ENCODE measurements at regions not wholly inside any gene's neighbourhood (a gene's known extent, or its start where the extent isn't known, plus 50 kb on each side); places are given as distances from the start of the nearest gene placed in this dataset.
A peak's percentile ranks its signal among the peaks of the same experiment; 100 is the strongest.

DNA sequence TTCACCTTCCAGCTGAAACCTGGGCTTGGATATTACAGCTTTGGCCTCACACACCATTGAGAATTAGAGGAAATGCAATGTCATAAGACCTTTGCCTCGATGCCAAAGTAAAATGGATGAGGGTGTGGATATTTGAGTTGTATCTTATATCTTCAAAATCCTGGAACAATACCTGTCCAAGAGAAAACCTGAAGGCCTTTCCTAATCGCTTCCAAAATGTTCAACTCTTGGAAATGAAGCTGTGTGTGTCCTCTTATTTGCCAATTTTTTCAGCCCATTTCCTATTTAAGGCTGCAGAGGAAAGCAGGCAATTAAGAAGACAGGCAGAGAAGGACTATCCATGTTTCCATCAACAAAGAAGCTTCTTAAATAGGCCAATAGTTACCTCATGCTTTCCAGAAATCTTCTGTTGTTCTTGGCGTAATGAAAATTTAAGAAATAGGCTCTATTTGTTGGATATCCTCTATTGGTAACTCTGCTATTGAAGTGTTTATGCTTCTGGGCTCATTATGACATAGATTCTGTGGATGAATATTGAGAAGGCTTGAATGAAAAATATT lies 99.5 kb upstream of the ZBTB20 start:
- intact Hi-C loops (cut with DNase I), result no loop called here
- no peak for DNase-seq

GRCh38 chr3:115248274-115248673 lies 101.2 kb upstream of the ZBTB20 start:
- intact Hi-C loops (cut with DNase I), result no loop called here
- no peak for DNase-seq

- intact Hi-C loops (cut with DNase I), result no loop called here
- no peak for DNase-seq
These were observed 104.4 kb upstream of the ZBTB20 start for GRCh38 chr3:115251509-115251908.

DNA sequence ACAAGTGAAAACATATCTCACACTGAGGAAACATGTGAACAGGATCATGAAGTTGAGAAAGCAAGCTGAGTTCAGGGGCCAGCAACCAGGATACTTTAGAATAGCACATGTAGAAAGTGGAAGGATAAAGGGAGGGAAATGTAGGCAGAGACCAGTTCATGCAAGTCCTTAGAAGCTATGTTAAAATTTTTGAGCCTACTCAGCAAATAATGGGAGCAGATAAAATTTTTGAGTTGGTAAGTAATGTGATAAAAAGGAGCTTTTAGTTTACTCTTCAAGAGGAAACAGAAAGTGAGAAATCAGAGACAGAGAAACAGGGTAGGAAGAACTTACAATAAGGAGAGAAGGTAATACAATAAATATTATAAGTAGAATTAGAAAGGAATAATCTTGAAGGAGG lies 105.6 kb upstream of the ZBTB20 start:
- intact Hi-C loops (cut with DNase I), result no loop called here
- DNase-seq, result no peak

GRCh38 chr3:115254492-115255196 lies 107.6 kb upstream of the ZBTB20 start:
- DNase-seq, result no peak
- intact Hi-C loops (cut with DNase I), result no loop called here

DNA sequence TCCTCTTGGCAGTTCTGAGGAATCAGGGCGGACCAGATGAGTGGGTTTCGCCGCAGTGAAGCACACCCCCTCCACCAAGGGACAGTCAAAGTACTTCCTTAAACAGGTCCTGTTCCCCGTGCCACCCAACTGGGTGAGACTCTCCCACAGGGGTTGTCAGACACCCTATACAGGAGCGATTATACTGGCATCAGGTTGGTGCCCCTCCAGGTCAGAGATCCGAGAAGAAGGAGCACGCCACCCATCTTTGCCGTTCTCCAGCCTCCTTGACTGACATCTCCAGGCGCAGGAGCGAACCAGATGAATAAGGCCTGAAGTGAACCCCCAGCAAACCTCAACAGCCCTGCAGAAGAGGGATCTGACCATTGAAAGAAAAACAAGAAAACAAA lies 108.1 kb upstream of the ZBTB20 start:
- intact Hi-C loops (cut with DNase I), result no loop called here
- DNase-seq, result no peak

DNA sequence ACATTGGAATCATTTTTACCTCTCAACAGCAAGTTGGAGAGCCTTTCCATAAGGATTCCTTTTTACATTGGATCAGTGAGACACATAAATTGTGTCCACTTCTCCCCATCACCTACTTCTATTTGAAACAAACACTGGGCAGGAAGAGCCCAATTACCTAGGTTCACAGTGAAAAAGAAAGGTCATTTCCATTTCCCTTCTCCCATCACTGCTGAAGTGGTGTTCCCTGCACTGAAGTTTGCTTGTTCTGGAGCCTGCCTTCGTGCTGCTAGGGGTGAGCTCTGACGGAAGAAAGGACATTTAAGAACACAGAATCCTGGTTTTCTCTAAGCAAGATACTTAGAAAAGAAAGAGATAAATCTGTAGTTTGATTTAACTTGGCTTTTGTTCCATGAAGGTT lies 123.8 kb upstream of the ZBTB20 start:
- intact Hi-C loops (cut with DNase I), result no loop called here
- no peak for DNase-seq

GRCh38 chr3:115272036-115272824 lies 125.1 kb upstream of the ZBTB20 start:
- intact Hi-C loops (cut with DNase I), result no loop called here
- DNase-seq, result peak in 28 of 42 donors; percentile 5 to 71 (median 32)

GRCh38 chr3:115275896-115276295 lies 128.8 kb upstream of the ZBTB20 start:
- intact Hi-C loops (cut with DNase I), result no loop called here
- DNase-seq, result no peak

- intact Hi-C loops (cut with DNase I), result no loop called here
These were observed 132.9 kb upstream of the ZBTB20 start for GRCh38 chr3:115279939-115280338.

GRCh38 chr3:115280506-115280905 lies 133.4 kb upstream of the ZBTB20 start:
- DNase-seq, result no peak
- intact Hi-C loops (cut with DNase I), result no loop called here

More at GRCh38 chr3:115279939-115280338, 132.9 kb upstream of the ZBTB20 start:
- DNase-seq, result no peak

- intact Hi-C loops (cut with DNase I), result no loop called here
- no peak for DNase-seq
These were observed 134.9 kb upstream of the ZBTB20 start for GRCh38 chr3:115281697-115282675.

DNA sequence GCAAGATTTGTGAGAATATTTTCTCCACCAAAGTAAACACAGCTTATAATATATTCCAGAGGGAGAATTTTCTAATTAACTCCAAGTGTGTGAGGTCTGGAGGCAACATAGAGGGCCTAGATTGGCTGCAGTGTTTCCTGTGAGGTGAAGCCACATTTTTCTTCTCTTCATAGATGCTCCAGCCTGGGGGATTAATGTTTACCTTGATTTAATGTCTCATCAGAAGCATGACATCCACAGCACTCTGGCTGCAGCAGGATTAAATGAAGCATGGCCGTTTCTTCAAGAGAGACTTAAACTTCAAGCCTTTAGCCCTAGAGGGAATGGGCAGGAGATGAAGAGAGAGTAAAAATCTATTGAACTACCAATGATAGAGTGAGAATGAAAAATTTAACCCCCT lies 137.9 kb upstream of the ZBTB20 start:
- intact Hi-C loops (cut with DNase I), result no loop called here
- DNase-seq, result no peak

- intact Hi-C loops (cut with DNase I), result no loop called here
- no peak for DNase-seq
These were observed 139.6 kb upstream of the ZBTB20 start for GRCh38 chr3:115286529-115287197.

DNA sequence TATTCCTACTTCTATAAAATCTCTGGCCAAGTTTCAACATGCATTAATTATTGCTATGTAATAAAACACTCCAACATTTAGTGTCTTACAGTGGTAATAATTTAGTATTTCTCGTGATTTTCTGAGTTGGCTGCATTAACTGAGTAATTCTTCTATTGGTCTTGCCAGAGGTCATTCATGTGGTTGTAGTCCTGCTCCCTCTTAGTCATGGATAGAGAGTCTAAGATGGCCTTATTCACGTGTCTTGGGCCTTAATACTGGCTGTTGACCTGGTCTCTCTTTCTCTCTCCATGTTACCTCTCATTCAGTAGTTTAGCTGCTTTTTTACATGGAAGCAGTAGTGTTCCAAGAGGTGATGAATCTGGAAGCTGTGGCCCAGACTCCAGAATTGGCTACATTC lies 140.1 kb upstream of the ZBTB20 start:
- DNase-seq, result no peak
- intact Hi-C loops (cut with DNase I), result no loop called here

GRCh38 chr3:115292131-115292530 lies 145.0 kb upstream of the ZBTB20 start:
- intact Hi-C loops (cut with DNase I), result no loop called here
- DNase-seq, result no peak

DNA sequence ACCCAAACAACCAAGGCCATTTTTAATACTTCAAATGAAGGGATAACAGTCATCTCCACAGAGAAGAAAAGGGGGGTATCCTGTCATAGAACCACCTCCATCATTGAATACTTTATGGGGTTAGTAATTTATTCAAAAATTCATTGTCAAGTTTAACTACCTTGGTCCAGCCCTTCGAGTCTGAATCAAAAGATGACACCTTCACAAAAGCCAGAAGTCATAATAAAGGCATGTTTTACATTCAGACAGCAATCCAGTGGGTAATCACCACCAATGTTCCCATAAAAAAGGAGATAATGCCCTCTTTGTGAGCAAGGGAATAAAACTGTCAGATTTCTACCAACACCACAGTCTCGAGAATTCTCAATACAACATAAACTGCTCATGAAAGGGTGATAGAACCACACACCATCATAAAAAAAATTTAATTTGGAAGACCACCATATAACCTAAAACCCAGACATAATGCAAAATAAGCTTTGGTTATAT lies 145.6 kb upstream of the ZBTB20 start:
- intact Hi-C loops (cut with DNase I), result no loop called here
- DNase-seq, result no peak

DNA sequence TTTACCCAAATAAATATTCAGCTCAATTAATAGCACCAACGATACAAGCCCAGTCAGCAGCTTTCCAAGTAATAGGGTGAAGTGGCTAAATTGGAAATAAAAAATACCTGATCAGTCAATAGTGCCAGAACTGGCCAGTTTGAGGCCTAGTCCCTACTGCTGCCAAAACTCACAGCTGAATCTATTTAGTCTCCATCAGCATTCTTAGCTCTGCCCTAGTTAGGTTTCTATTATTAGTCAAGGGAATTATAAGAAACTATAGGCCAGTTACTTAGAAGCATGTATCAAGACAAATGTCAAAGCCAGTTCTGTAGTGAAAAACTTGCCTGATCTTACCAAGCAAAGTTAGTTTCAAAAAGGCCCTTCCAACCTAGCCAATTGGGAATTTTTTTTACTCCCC lies 146.2 kb upstream of the ZBTB20 start:
- intact Hi-C loops (cut with DNase I), result no loop called here
- DNase-seq, result no peak
